Body of pancreas (tissue), 4 donors: ENCODE measurements at regions not wholly inside any gene's neighbourhood (a gene's known extent, or its start where the extent isn't known, plus 50 kb on each side); places are given as distances from the start of the nearest gene placed in this dataset.

ENCODE experiments used
- POLR2A ChIP-seq, 3 donors: fragments of 450-650 bp; IDR thresholded peaks; one replicate each; pipeline ENCODE4 v1.6.1; 2016; ENCODE audit warnings: antibody characterized with exemption in 3 of 3, mild to moderate bottlenecking in 2 of 3
- TF ChIP-seq, protein P1 (sequence below), 7 experiments: fragments of 450-650 bp in 4 of 7; fragments of 200-600 bp in 3 of 7; sonication (generic) in 3 of 7; IDR thresholded peaks; one replicate each; pipeline ENCODE4 v1.5.1; 2016 to 2019; ENCODE audit warnings: antibody characterized with exemption in 7 of 7

DNA sequence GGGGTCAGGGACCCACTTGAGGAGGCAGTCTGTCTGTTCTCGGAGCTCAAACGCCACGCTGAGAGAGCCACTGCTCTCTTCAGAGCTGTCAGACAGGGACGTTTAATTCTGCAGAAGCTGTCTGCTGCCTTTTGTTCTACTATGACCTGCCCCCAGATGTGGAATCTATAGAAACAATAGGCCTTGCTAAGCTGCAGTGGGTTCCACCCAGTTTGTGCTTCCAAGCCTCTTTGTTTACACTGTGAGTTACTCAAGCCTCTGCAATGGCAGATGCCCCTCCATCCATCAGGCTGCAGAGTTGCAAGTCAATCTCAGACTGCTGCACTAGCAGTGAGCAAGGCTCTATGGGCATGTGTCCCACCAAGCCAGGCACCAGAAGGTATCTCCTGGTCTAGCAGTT, 158.1 kb downstream of the DTHD1 start:
- TF ChIP-seq, protein P1, sequence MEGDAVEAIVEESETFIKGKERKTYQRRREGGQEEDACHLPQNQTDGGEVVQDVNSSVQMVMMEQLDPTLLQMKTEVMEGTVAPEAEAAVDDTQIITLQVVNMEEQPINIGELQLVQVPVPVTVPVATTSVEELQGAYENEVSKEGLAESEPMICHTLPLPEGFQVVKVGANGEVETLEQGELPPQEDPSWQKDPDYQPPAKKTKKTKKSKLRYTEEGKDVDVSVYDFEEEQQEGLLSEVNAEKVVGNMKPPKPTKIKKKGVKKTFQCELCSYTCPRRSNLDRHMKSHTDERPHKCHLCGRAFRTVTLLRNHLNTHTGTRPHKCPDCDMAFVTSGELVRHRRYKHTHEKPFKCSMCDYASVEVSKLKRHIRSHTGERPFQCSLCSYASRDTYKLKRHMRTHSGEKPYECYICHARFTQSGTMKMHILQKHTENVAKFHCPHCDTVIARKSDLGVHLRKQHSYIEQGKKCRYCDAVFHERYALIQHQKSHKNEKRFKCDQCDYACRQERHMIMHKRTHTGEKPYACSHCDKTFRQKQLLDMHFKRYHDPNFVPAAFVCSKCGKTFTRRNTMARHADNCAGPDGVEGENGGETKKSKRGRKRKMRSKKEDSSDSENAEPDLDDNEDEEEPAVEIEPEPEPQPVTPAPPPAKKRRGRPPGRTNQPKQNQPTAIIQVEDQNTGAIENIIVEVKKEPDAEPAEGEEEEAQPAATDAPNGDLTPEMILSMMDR (IDR thresholded peaks at IDR 0.05): no peak
- no peak for TF ChIP-seq POLR2A (IDR thresholded peaks at IDR 0.05)
